ENCODE measurements at regions not wholly inside any gene's neighbourhood (a gene's known extent, or its start where the extent isn't known, plus 50 kb on each side); places are given as distances from the start of the nearest gene placed in this dataset.

- H3K4me3 ChIP-seq (ENCODE audit: low read length): no peak overlapping the region
- H3K36me3 ChIP-seq (ENCODE audit: control insufficient read depth, insufficient read depth, low read length): no peaks in the 10 kb centered on the region
- WGBS (ENCODE audit: insufficient coverage): 41% methylated on average over 2 of the region's 2 CpGs
- H3K4me1 ChIP-seq (ENCODE audit: control insufficient read depth, insufficient read depth, low read length): no peaks in the 10 kb centered on the region
- H3K9me3 ChIP-seq (replicated peaks; ENCODE audit: control insufficient read depth, low read depth, low read length): no peaks in the 10 kb centered on the region
- DNase-seq: no peak
- no peaks in the 10 kb centered on the region for H3K27me3 ChIP-seq (ENCODE audit: control insufficient read depth, insufficient read depth, low read length)
- H3K27ac ChIP-seq (ENCODE audit: low read length): no peak overlapping the region
Observed at GRCh38 chr2:180679693-180680092, 300.7 kb upstream of the UBE2E3 start.

- no peak overlapping the region for H3K27ac ChIP-seq (ENCODE audit: low read length)
- H3K4me3 ChIP-seq (ENCODE audit: low read length): no peak overlapping the region
- WGBS (ENCODE audit: insufficient coverage): no CpG with 5 or more reads among the region's 3 CpGs
- no peaks in the 10 kb centered on the region for H3K36me3 ChIP-seq (ENCODE audit: control insufficient read depth, insufficient read depth, low read length)
- no peaks in the 10 kb centered on the region for H3K27me3 ChIP-seq (ENCODE audit: control insufficient read depth, insufficient read depth, low read length)
- H3K9me3 ChIP-seq (replicated peaks; ENCODE audit: control insufficient read depth, low read depth, low read length): no peaks in the 10 kb centered on the region
- DNase-seq: no peak
- no peaks in the 10 kb centered on the region for H3K4me1 ChIP-seq (ENCODE audit: control insufficient read depth, insufficient read depth, low read length)
Observed at GRCh38 chr2:180678625-180678972, 301.8 kb upstream of the UBE2E3 start.

GRCh38 chr2:180677930-180678624, 302.3 kb upstream of the UBE2E3 start:
- H3K27ac ChIP-seq (ENCODE audit: low read length): no peak overlapping the region
- WGBS (ENCODE audit: insufficient coverage): no CpG with 5 or more reads among the region's 3 CpGs

GRCh38 chr2:180677200-180677599, 303.2 kb upstream of the UBE2E3 start:
- Histone ChIP-seq H3K36me3 (ENCODE audit: control insufficient read depth, insufficient read depth, low read length) (no peaks in the 10 kb centered on the region), H3K27me3 (ENCODE audit: control insufficient read depth, insufficient read depth, low read length) (no peaks in the 10 kb centered on the region), H3K4me1 (ENCODE audit: control insufficient read depth, insufficient read depth, low read length) (no peaks in the 10 kb centered on the region), H3K27ac (ENCODE audit: low read length) (no peak overlapping the region), H3K4me3 (ENCODE audit: low read length) (no peak overlapping the region), H3K9me3 (replicated peaks; ENCODE audit: control insufficient read depth, low read depth, low read length) (no peaks in the 10 kb centered on the region)
- WGBS (ENCODE audit: insufficient coverage): no CpG with 5 or more reads among the region's 3 CpGs
- DNase-seq: no peak

More at GRCh38 chr2:180677930-180678624, 302.3 kb upstream of the UBE2E3 start:
- H3K36me3 ChIP-seq (ENCODE audit: control insufficient read depth, insufficient read depth, low read length): no peaks in the 10 kb centered on the region
- H3K4me1 ChIP-seq (ENCODE audit: control insufficient read depth, insufficient read depth, low read length): no peaks in the 10 kb centered on the region
- H3K9me3 ChIP-seq (replicated peaks; ENCODE audit: control insufficient read depth, low read depth, low read length): no peaks in the 10 kb centered on the region
- H3K27me3 ChIP-seq (ENCODE audit: control insufficient read depth, insufficient read depth, low read length): no peaks in the 10 kb centered on the region
- DNase-seq: no peak
- no peak overlapping the region for H3K4me3 ChIP-seq (ENCODE audit: low read length)

GRCh38 chr2:180676520-180677025, 303.8 kb upstream of the UBE2E3 start:
- WGBS (ENCODE audit: insufficient coverage): no CpG with 5 or more reads among the region's 1 CpG
- H3K27me3 ChIP-seq (ENCODE audit: control insufficient read depth, insufficient read depth, low read length): no peaks in the 10 kb centered on the region
- H3K36me3 ChIP-seq (ENCODE audit: control insufficient read depth, insufficient read depth, low read length): no peaks in the 10 kb centered on the region
- no peak for DNase-seq
- H3K4me1 ChIP-seq (ENCODE audit: control insufficient read depth, insufficient read depth, low read length): no peaks in the 10 kb centered on the region
- no peak overlapping the region for H3K4me3 ChIP-seq (ENCODE audit: low read length)
- no peak overlapping the region for H3K27ac ChIP-seq (ENCODE audit: low read length)
- H3K9me3 ChIP-seq (replicated peaks; ENCODE audit: control insufficient read depth, low read depth, low read length): no peaks in the 10 kb centered on the region

GRCh38 chr2:180675170-180675569, 305.2 kb upstream of the UBE2E3 start:
- Histone ChIP-seq H3K4me1 (ENCODE audit: control insufficient read depth, insufficient read depth, low read length) (no peaks in the 10 kb centered on the region), H3K27ac (ENCODE audit: low read length) (no peak overlapping the region), H3K36me3 (ENCODE audit: control insufficient read depth, insufficient read depth, low read length) (no peaks in the 10 kb centered on the region), H3K27me3 (ENCODE audit: control insufficient read depth, insufficient read depth, low read length) (no peaks in the 10 kb centered on the region), H3K9me3 (replicated peaks; ENCODE audit: control insufficient read depth, low read depth, low read length) (no peaks in the 10 kb centered on the region), H3K4me3 (ENCODE audit: low read length) (no peak overlapping the region)
- no peak for DNase-seq
- no CpG with 5 or more reads among the region's 1 CpG for WGBS (ENCODE audit: insufficient coverage)

- H3K9me3 ChIP-seq (replicated peaks; ENCODE audit: control insufficient read depth, low read depth, low read length): no peaks in the 10 kb centered on the region
- no peaks in the 10 kb centered on the region for H3K4me1 ChIP-seq (ENCODE audit: control insufficient read depth, insufficient read depth, low read length)
- H3K27me3 ChIP-seq (ENCODE audit: control insufficient read depth, insufficient read depth, low read length): no peaks in the 10 kb centered on the region
- H3K36me3 ChIP-seq (ENCODE audit: control insufficient read depth, insufficient read depth, low read length): no peaks in the 10 kb centered on the region
- no peak overlapping the region for H3K27ac ChIP-seq (ENCODE audit: low read length)
- no CpG with 5 or more reads among the region's 1 CpG for WGBS (ENCODE audit: insufficient coverage)
- DNase-seq: no peak
- no peak overlapping the region for H3K4me3 ChIP-seq (ENCODE audit: low read length)
Observed at GRCh38 chr2:180672377-180672776, 308.0 kb upstream of the UBE2E3 start.

GRCh38 chr2:180670302-180671003, 310.0 kb upstream of the UBE2E3 start:
- no CpG with 5 or more reads among the region's 4 CpGs for WGBS (ENCODE audit: insufficient coverage)
- H3K27me3 ChIP-seq (ENCODE audit: control insufficient read depth, insufficient read depth, low read length): no peaks in the 10 kb centered on the region
- H3K36me3 ChIP-seq (ENCODE audit: control insufficient read depth, insufficient read depth, low read length): no peaks in the 10 kb centered on the region
- H3K27ac ChIP-seq (ENCODE audit: low read length): no peak overlapping the region
- no peaks in the 10 kb centered on the region for H3K9me3 ChIP-seq (replicated peaks; ENCODE audit: control insufficient read depth, low read depth, low read length)
- H3K4me1 ChIP-seq (ENCODE audit: control insufficient read depth, insufficient read depth, low read length): no peaks in the 10 kb centered on the region
- no peak for DNase-seq
- H3K4me3 ChIP-seq (ENCODE audit: low read length): no peak overlapping the region

- H3K27ac ChIP-seq (ENCODE audit: low read length): no peak overlapping the region
- H3K36me3 ChIP-seq (ENCODE audit: control insufficient read depth, insufficient read depth, low read length): no peaks in the 10 kb centered on the region
- no CpG with 5 or more reads among the region's 2 CpGs for WGBS (ENCODE audit: insufficient coverage)
- no peaks in the 10 kb centered on the region for H3K9me3 ChIP-seq (replicated peaks; ENCODE audit: control insufficient read depth, low read depth, low read length)
- H3K4me1 ChIP-seq (ENCODE audit: control insufficient read depth, insufficient read depth, low read length): no peaks in the 10 kb centered on the region
- H3K4me3 ChIP-seq (ENCODE audit: low read length): no peak overlapping the region
- DNase-seq: no peak
- no peaks in the 10 kb centered on the region for H3K27me3 ChIP-seq (ENCODE audit: control insufficient read depth, insufficient read depth, low read length)
Observed at GRCh38 chr2:180669016-180669415, 311.4 kb upstream of the UBE2E3 start.

GRCh38 chr2:180664507-180664906, 315.9 kb upstream of the UBE2E3 start:
- Histone ChIP-seq H3K4me3 (ENCODE audit: low read length) (no peak overlapping the region), H3K27me3 (ENCODE audit: control insufficient read depth, insufficient read depth, low read length) (no peaks in the 10 kb centered on the region), H3K9me3 (replicated peaks; ENCODE audit: control insufficient read depth, low read depth, low read length) (no peaks in the 10 kb centered on the region), H3K27ac (ENCODE audit: low read length) (no peak overlapping the region), H3K4me1 (ENCODE audit: control insufficient read depth, insufficient read depth, low read length) (no peaks in the 10 kb centered on the region), H3K36me3 (ENCODE audit: control insufficient read depth, insufficient read depth, low read length) (no peaks in the 10 kb centered on the region)
- WGBS (ENCODE audit: insufficient coverage): no CpG with 5 or more reads among the region's 2 CpGs
- DNase-seq: no peak
